ENCODE measurements at regions not wholly inside any gene's neighbourhood (a gene's known extent, or its start where the extent isn't known, plus 50 kb on each side); places are given as distances from the start of the nearest gene placed in this dataset.

DNA sequence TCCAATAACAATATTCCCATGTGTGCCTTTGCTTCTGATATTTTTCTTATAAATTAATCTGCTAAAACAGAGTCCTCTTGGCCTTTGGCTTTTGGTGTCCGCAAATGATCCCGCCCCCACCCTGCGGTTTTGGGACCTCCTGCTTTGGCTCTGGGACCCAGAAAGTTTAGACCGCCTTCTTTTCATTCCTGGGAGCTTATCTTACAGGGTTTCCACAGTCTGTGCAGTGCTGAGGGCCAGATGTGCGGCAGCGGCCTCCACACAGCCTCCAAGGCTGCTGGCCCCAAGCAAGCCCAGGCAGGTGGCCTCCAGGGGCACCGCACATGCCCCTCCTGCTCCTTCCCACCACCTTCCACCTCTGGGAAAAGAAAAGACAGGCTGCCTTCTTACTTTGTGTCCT is 191.5 kb downstream of the ERCC6L2 start (continued):
- TF ChIP-seq, protein P1, sequence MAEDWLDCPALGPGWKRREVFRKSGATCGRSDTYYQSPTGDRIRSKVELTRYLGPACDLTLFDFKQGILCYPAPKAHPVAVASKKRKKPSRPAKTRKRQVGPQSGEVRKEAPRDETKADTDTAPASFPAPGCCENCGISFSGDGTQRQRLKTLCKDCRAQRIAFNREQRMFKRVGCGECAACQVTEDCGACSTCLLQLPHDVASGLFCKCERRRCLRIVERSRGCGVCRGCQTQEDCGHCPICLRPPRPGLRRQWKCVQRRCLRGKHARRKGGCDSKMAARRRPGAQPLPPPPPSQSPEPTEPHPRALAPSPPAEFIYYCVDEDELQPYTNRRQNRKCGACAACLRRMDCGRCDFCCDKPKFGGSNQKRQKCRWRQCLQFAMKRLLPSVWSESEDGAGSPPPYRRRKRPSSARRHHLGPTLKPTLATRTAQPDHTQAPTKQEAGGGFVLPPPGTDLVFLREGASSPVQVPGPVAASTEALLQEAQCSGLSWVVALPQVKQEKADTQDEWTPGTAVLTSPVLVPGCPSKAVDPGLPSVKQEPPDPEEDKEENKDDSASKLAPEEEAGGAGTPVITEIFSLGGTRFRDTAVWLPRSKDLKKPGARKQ (CRISPR knock-in tag; IDR thresholded peaks at IDR 0.05): no peak
- TF ChIP-seq NR2C1 (IDR thresholded peaks at IDR 0.05) (no peak), NR2C1 (tag; IDR thresholded peaks at IDR 0.05) (no peak)

DNA sequence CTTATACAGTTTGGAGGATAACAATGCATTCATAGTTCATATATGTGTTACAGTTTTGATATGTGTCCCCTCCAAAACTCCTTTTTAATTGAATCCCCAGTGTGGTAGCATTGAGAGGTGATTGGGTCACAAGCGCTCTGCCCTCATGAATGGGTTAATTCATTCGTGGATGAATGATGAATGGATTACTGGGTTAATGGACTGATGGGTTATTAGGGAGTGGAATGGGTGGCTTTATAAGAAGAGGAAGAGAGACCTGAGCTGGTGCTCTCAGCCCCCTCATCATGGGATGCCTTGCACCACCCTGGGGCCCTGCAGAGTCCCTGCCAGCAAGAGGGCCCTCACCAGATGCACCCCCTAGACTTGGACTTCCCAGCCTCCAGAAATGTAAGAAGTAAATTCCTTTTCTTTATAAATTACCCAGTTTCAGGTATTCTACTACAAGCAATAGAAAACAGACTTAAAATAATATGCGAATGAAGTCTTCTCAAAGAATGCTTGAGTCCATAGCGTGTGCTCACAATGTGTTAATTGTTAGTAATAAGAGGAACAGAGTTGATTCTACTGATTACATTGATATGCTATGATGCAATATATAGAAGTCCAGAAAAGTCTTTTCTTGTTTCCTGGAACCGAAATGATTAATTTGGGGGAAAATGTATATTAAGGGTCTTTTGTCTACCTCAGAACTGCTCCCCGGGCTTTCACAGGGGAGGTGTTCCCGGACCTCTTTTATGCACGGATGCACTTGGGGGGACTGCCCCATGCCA is 190.2 kb downstream of the ERCC6L2 start:
- Histone ChIP-seq H3K27me3 (ENCODE audit: control insufficient read depth in 2 of 2, insufficient read depth in 2 of 2, low read length in 2 of 2) (peaks cover 14 to 42% of the 10 kb centered on the region in 2 experiments; a peak in 4 of 5 replicates), H3K4me1 (replicated peaks in 1 of 2; ENCODE audit: control insufficient read depth in 2 of 2, insufficient read depth in 2 of 2, low read length in 2 of 2) (no peaks in the 10 kb centered on the region), H2AFZ (ENCODE audit: low read depth, low read length) (no peak overlapping the region), H3K36me3 (ENCODE audit: control insufficient read depth, insufficient read depth, low read length) (no peaks in the 10 kb centered on the region), H3K9ac (ENCODE audit: insufficient read depth in 1 of 2, low read depth in 2 of 2, low read length in 2 of 2) (no peak overlapping the region), H3K79me2 (ENCODE audit: control insufficient read depth, insufficient read depth, low read length) (no peaks in the 10 kb centered on the region), H3K9me3 (replicated peaks; ENCODE audit: control insufficient read depth, insufficient read depth, low read depth, low read length) (no peaks in the 10 kb centered on the region), H4K20me1 (replicated peaks; ENCODE audit: control insufficient read depth, insufficient read depth, low read length) (no peaks in the 10 kb centered on the region), H3K27ac (ENCODE audit: extremely low read depth, low read depth, low read length) (no peak overlapping the region), H3K4me2 (ENCODE audit: insufficient read depth, low read length) (no peak overlapping the region), H3K4me3 (no peak overlapping the region), H3K9me1 (ENCODE audit: control insufficient read depth, insufficient read depth, low read length) (no peaks in the 10 kb centered on the region)
- no peak for FAIRE-seq
- in situ Hi-C loops (cut with MboI): no loop called here
- no TSS peak for BruUV-seq (replicated peaks)
- ATAC-seq: no peak
- TF ChIP-seq CEBPG (CRISPR knock-in tag; IDR thresholded peaks at IDR 0.05) (no peak), CEBPG (tag; conservative IDR thresholded peaks at IDR 0.05 in 1 of 2, IDR thresholded peaks at IDR 0.05 in 1 of 2) (peak; percentile 56 to 64), PRMT5 (CRISPR knock-in tag; IDR thresholded peaks at IDR 0.05) (no peak), KDM4B (IDR thresholded peaks at IDR 0.05; ENCODE audit: borderline replicate concordance in 2 of 2, low read depth in 1 of 2) (no peak)
- TF ChIP-seq, protein P2, sequence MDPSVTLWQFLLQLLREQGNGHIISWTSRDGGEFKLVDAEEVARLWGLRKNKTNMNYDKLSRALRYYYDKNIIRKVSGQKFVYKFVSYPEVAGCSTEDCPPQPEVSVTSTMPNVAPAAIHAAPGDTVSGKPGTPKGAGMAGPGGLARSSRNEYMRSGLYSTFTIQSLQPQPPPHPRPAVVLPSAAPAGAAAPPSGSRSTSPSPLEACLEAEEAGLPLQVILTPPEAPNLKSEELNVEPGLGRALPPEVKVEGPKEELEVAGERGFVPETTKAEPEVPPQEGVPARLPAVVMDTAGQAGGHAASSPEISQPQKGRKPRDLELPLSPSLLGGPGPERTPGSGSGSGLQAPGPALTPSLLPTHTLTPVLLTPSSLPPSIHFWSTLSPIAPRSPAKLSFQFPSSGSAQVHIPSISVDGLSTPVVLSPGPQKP (CRISPR knock-in tag; IDR thresholded peaks at IDR 0.05): no peak
- DNase-seq (ENCODE audit: extremely low read depth in 1 of 4, low spot score in 3 of 4): no peak
- CTCF ChIA-PET (ENCODE audit: low intra/inter-chr PET ratio): interaction anchor here (0.7 kb wide), 1 partner anchor 813 kb away, joined by 3 read pairs; no protein-coding TSS in a partner anchor
- intact Hi-C loops (cut with micrococcal nuclease): no loop called here
- WGBS (ENCODE audit: insufficient coverage, low coverage, missing lambda C conversion rate): 7% methylated on average over 8 of the region's 8 CpGs
- POLR2A ChIA-PET: no interaction called here
